ENCODE measurements at regions not wholly inside any gene's neighbourhood (a gene's known extent, or its start where the extent isn't known, plus 50 kb on each side); places are given as distances from the start of the nearest gene placed in this dataset.

GRCh38 chr6:119575721-119576120, 226.2 kb upstream of the MAN1A1 start:
- DNase-seq (ENCODE audit: low read depth, low spot score), result peak; percentile 59

DNA sequence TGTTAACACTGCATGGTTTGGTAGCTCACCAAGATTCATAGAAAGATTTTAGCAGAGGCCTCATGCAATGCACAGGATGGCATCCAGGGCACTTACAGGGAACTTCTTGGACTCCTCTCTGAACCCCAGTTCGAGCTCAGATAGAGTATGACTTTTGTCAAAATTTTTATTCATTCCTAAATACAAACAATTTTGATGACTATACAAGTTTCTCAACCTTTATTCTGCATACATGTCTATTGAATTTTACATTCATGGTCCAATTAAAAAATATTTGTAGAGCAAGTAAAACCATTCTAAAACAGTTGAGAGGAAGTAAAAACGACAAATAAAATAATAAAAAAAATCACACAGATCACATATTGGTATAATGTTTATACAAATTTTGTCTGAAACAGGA, 219.0 kb upstream of the MAN1A1 start:
- no peak for DNase-seq (ENCODE audit: low read depth, low spot score)
- TF ChIP-seq, protein P1, sequence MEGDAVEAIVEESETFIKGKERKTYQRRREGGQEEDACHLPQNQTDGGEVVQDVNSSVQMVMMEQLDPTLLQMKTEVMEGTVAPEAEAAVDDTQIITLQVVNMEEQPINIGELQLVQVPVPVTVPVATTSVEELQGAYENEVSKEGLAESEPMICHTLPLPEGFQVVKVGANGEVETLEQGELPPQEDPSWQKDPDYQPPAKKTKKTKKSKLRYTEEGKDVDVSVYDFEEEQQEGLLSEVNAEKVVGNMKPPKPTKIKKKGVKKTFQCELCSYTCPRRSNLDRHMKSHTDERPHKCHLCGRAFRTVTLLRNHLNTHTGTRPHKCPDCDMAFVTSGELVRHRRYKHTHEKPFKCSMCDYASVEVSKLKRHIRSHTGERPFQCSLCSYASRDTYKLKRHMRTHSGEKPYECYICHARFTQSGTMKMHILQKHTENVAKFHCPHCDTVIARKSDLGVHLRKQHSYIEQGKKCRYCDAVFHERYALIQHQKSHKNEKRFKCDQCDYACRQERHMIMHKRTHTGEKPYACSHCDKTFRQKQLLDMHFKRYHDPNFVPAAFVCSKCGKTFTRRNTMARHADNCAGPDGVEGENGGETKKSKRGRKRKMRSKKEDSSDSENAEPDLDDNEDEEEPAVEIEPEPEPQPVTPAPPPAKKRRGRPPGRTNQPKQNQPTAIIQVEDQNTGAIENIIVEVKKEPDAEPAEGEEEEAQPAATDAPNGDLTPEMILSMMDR (IDR thresholded peaks at IDR 0.05; ENCODE audit: insufficient read depth, low read length, missing control alignments), result no peak
- no peak overlapping the region for H3K4me3 ChIP-seq (ENCODE audit: low read depth, low read length)
- ChIA-PET CTCF (no interaction called here), POLR2A (interaction anchor here (0.6 kb wide), 1 partner anchor 236 kb away, joined by 3 read pairs; no protein-coding TSS in a partner anchor)

More at GRCh38 chr6:119575721-119576120, 226.2 kb upstream of the MAN1A1 start:
- TF ChIP-seq, protein P1 (IDR thresholded peaks at IDR 0.05; ENCODE audit: insufficient read depth, low read length, missing control alignments), result no peak
- H3K4me3 ChIP-seq (ENCODE audit: low read depth, low read length), result no peak overlapping the region
- POLR2A ChIA-PET, result no interaction called here
- CTCF ChIA-PET, result interaction anchor here (1.1 to 1.4 kb wide), 3 partner anchors 16 to 167 kb away, joined by 3 read pairs; no protein-coding TSS in a partner anchor

DNA sequence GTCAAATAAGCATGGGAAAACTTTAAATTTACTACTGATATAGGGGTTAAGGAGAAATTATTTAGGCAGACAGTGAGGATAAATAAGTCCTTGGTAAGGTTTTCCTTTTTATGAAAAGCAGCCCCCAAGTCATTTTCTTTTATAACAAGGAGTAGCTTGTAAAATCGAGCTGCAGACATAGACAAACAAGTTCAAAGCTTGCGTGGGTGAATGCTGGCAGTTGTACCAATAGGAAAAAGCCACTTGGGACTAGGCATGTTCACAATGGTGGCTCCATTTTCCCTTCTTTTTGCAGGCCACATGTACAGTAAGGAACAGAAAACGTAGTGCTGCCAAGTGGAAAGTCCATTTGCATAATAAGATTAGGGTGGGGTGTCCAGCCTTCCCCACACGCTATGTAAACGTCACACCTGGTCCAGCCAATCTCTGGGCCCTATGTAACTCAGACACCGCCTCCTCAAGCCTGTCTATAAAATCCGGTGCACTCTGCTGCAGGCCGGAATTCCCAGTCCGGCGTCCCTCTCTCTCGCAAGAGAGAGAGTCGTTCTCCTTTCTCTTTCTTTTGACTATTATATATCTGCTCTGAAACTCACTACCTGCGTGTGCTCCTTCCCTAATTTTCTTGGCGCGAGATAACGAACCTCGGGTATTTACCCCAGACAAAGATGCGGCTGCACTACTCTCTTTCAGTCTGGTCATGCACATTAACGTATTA, 217.1 kb upstream of the MAN1A1 start:
- POLR2A ChIA-PET, result no interaction called here
- H3K4me3 ChIP-seq (ENCODE audit: low read depth, low read length), result no peak overlapping the region
- TF ChIP-seq, protein P1 (IDR thresholded peaks at IDR 0.05; ENCODE audit: insufficient read depth, low read length, missing control alignments), result no peak
- DNase-seq (ENCODE audit: low read depth, low spot score), result no peak
- CTCF ChIA-PET, result no interaction called here

- CTCF ChIA-PET, result no interaction called here
- TF ChIP-seq, protein P1 (IDR thresholded peaks at IDR 0.05; ENCODE audit: insufficient read depth, low read length, missing control alignments), result no peak
- DNase-seq (ENCODE audit: low read depth, low spot score), result no peak
- H3K4me3 ChIP-seq (ENCODE audit: low read depth, low read length), result no peak overlapping the region
- POLR2A ChIA-PET, result no interaction called here
These were observed 216.3 kb upstream of the MAN1A1 start for GRCh38 chr6:119565893-119566292.

DNA sequence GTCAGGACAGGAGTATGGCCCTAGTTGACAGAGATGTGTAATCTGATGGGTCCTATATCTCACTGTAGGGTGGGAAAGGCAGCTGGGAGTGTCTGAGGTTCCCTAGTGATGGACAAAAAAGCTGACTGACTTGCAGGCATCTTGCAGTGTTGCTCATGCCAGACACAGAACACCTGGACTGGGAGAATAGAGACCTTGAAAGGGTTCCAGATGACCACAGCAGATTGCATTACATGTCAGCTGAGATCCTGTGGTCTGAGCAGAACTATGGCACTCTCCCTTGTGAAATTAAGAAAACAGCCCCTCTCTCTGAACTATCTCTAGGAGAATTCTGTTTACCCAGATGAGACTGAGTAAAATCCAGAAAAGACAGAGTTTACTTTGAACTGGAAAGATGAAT, 212.6 kb upstream of the MAN1A1 start:
- CTCF ChIA-PET, result no interaction called here
- TF ChIP-seq, protein P1 (IDR thresholded peaks at IDR 0.05; ENCODE audit: insufficient read depth, low read length, missing control alignments), result no peak
- POLR2A ChIA-PET, result no interaction called here
- DNase-seq (ENCODE audit: low read depth, low spot score), result no peak
- no peak overlapping the region for H3K4me3 ChIP-seq (ENCODE audit: low read depth, low read length)

GRCh38 chr6:119559586-119559985, 210.0 kb upstream of the MAN1A1 start:
- DNase-seq (ENCODE audit: low read depth, low spot score), result no peak
- ChIA-PET POLR2A (no interaction called here), CTCF (no interaction called here)
- no peak overlapping the region for H3K4me3 ChIP-seq (ENCODE audit: low read depth, low read length)
- TF ChIP-seq, protein P1 (IDR thresholded peaks at IDR 0.05; ENCODE audit: insufficient read depth, low read length, missing control alignments), result no peak

All from AG04449 (cell line).